HG03565 (cell line): ENCODE measurements at regions not wholly inside any gene's neighbourhood (a gene's known extent, or its start where the extent isn't known, plus 50 kb on each side); places are given as distances from the start of the nearest gene placed in this dataset.

ENCODE experiments used
- ATAC-seq: cut with Tn5 transposase; IDR thresholded peaks from one replicate; pipeline ENCODE4 v1.9.1; 2021; ENCODE audit warnings: mild to moderate bottlenecking, moderate library complexity; ENCODE audit not compliant: unreplicated experiment

GRCh38 chr4:14277505-14277904 is 650.0 kb upstream of the BOD1L1 start:
- ATAC-seq, result no peak

- ATAC-seq, result no peak
Measured at GRCh38 chr4:14280567-14280966, 653.0 kb upstream of the BOD1L1 start.

GRCh38 chr4:14284578-14284977 is 657.1 kb upstream of the BOD1L1 start:
- no peak for ATAC-seq

- ATAC-seq, result no peak
Measured at GRCh38 chr4:14289708-14290107, 662.2 kb upstream of the BOD1L1 start.

GRCh38 chr4:14293582-14293981 is 666.1 kb upstream of the BOD1L1 start:
- ATAC-seq, result no peak

GRCh38 chr4:14294611-14295010 is 667.1 kb upstream of the BOD1L1 start:
- no peak for ATAC-seq

GRCh38 chr4:14299166-14299565 is 671.6 kb upstream of the BOD1L1 start:
- no peak for ATAC-seq

GRCh38 chr4:14302021-14302420 is 674.5 kb upstream of the BOD1L1 start:
- no peak for ATAC-seq

GRCh38 chr4:14303856-14304255 is 676.3 kb upstream of the BOD1L1 start:
- ATAC-seq, result no peak

GRCh38 chr4:14308229-14308651 is 680.7 kb upstream of the BOD1L1 start:
- no peak for ATAC-seq

GRCh38 chr4:14309431-14309830 is 681.9 kb upstream of the BOD1L1 start:
- no peak for ATAC-seq

- ATAC-seq, result no peak
Measured at GRCh38 chr4:14313757-14314156, 686.2 kb upstream of the BOD1L1 start.

GRCh38 chr4:14315129-14315528 is 687.2 kb upstream of the CPEB2 start:
- ATAC-seq, result no peak

GRCh38 chr4:14317351-14317750 is 684.9 kb upstream of the CPEB2 start:
- ATAC-seq, result no peak

- ATAC-seq, result no peak
Measured at GRCh38 chr4:14318671-14319070, 683.6 kb upstream of the CPEB2 start.

- no peak for ATAC-seq
Measured at GRCh38 chr4:14321723-14322122, 680.6 kb upstream of the CPEB2 start.

GRCh38 chr4:14323191-14323590 is 679.1 kb upstream of the CPEB2 start:
- ATAC-seq, result no peak

GRCh38 chr4:14329228-14329627 is 673.1 kb upstream of the CPEB2 start:
- no peak for ATAC-seq

- ATAC-seq, result no peak
Measured at GRCh38 chr4:14333616-14334015, 668.7 kb upstream of the CPEB2 start.

- ATAC-seq, result no peak
Measured at GRCh38 chr4:14334166-14334565, 668.1 kb upstream of the CPEB2 start.

GRCh38 chr4:14335872-14336271 is 666.4 kb upstream of the CPEB2 start:
- no peak for ATAC-seq

GRCh38 chr4:14336656-14337055 is 665.6 kb upstream of the CPEB2 start:
- ATAC-seq, result no peak

GRCh38 chr4:14337892-14338584 is 664.2 kb upstream of the CPEB2 start:
- ATAC-seq, result no peak
